PC-9 (cell line): ENCODE measurements at regions not wholly inside any gene's neighbourhood (a gene's known extent, or its start where the extent isn't known, plus 50 kb on each side); places are given as distances from the start of the nearest gene placed in this dataset.

ENCODE experiments used
- CTCF ChIP-seq: fragments of 200-600 bp; sonication (generic); conservative IDR thresholded peaks from 2 replicates; pipeline ENCODE4 v1.6.1; 2017; ENCODE audit warnings: mixed run types, antibody characterized with exemption, mild to moderate bottlenecking, moderate library complexity
- EZH2 ChIP-seq: fragments of 200-600 bp; sonication (generic); IDR thresholded peaks from 2 replicates; pipeline ENCODE4 v1.8.0; 2017; ENCODE audit warnings: antibody characterized with exemption, low read depth

GRCh38 chr16:79309606-79310005 lies 290.9 kb downstream of the MAF start:
- no peak for TF ChIP-seq CTCF
- no peak for TF ChIP-seq EZH2
